WTC11 (cell line): ENCODE measurements at regions not wholly inside any gene's neighbourhood (a gene's known extent, or its start where the extent isn't known, plus 50 kb on each side); places are given as distances from the start of the nearest gene placed in this dataset.

ENCODE experiments used
- ATAC-seq: fragments of 200-7000 bp; cut with Tn5 transposase; 2 replicates; pipeline ENCODE4 v1.10.0; 2021; ENCODE audit warnings: mild to moderate bottlenecking, moderate library complexity
- CTCF ChIA-PET: fragments of 300-600 bp; sonication (Branson Sonifier 250); formaldehyde crosslinking; loops from one replicate; lab custom pipeline; 2021; ENCODE audit warnings: antibody characterized with exemption; lab: Charles Lee
- POLR2A ChIA-PET: fragments of 350-600 bp; sonication (Branson Sonifier 250); formaldehyde crosslinking; loops from one replicate; lab custom pipeline; 2021; ENCODE audit warnings: antibody characterized with exemption; lab: Charles Lee
- DNase-seq: peaks from one replicate; pipeline ENCODE4 v3.0.0; 2021; ENCODE audit warnings: low spot score
- H3K27ac Mint-ChIP-seq: 2 replicates; pipeline ENCODE4 v1.8.0; 2021; ENCODE audit warnings: mixed read lengths
- H3K27me3 Mint-ChIP-seq: 2 replicates; pipeline ENCODE4 v1.8.0; 2021; ENCODE audit warnings: low read depth, mild to moderate bottlenecking, moderate library complexity, mixed read lengths
- H3K36me3 Mint-ChIP-seq: 2 replicates; pipeline ENCODE4 v1.8.0; 2021; ENCODE audit warnings: mixed read lengths
- H3K4me1 Mint-ChIP-seq: 2 replicates; pipeline ENCODE4 v1.8.0; 2022; ENCODE audit warnings: mixed read lengths
- H3K4me3 Mint-ChIP-seq: 2 replicates; pipeline ENCODE4 v1.8.0; 2021; ENCODE audit warnings: mild to moderate bottlenecking, moderate library complexity, mixed read lengths
- H3K9me3 Mint-ChIP-seq: 2 replicates; pipeline ENCODE4 v1.8.0; 2021; ENCODE audit warnings: mixed read lengths
- CREM ChIP-seq: sonication (generic); formaldehyde crosslinking; IDR thresholded peaks from 2 replicates; pipeline ENCODE4 v1.8.1; 2022; ENCODE audit warnings: mild to moderate bottlenecking, missing genetic modification reagents, moderate library complexity
- EMX1 ChIP-seq: fragments of 250-450 bp; sonication (Bioruptor Pico); IDR thresholded peaks from 2 replicates; pipeline ENCODE4 v1.8.0; 2021; ENCODE audit warnings: mild to moderate bottlenecking
- GRHL2 ChIP-seq: fragments of 250-450 bp; sonication (Bioruptor Pico); IDR thresholded peaks from 2 replicates; pipeline ENCODE4 v1.8.0; 2022; ENCODE audit warnings: mild to moderate bottlenecking, moderate library complexity; ENCODE audit not compliant: insufficient replicate concordance, severe bottlenecking
- JAZF1 ChIP-seq: fragments of 250-450 bp; sonication (Bioruptor Pico); IDR thresholded peaks from 2 replicates; pipeline ENCODE4 v1.9.0; 2021; ENCODE audit warnings: moderate library complexity, mild to moderate bottlenecking, inconsistent platforms
- JUN ChIP-seq: sonication (generic); formaldehyde crosslinking; IDR thresholded peaks from 2 replicates; pipeline ENCODE4 v1.8.0; 2023; ENCODE audit warnings: mild to moderate bottlenecking, missing genetic modification reagents
- MYBL2 ChIP-seq: sonication (generic); formaldehyde crosslinking; IDR thresholded peaks from 2 replicates; pipeline ENCODE4 v1.8.1; 2023; ENCODE audit warnings: mild to moderate bottlenecking, moderate library complexity, missing genetic modification reagents
- PRRX2 ChIP-seq: fragments of 250-450 bp; sonication (Bioruptor Pico); IDR thresholded peaks from 2 replicates; pipeline ENCODE4 v1.8.0; 2021; ENCODE audit warnings: mild to moderate bottlenecking
- RELA ChIP-seq: sonication (generic); formaldehyde crosslinking; IDR thresholded peaks from 2 replicates; pipeline ENCODE4 v1.8.1; 2022; ENCODE audit warnings: missing genetic modification reagents, mild to moderate bottlenecking, borderline replicate concordance
- SOX15 ChIP-seq: fragments of 250-450 bp; sonication (Bioruptor Pico); IDR thresholded peaks from 2 replicates; pipeline ENCODE4 v1.9.0; 2021; ENCODE audit warnings: mild to moderate bottlenecking
- TCF7 ChIP-seq: sonication (generic); formaldehyde crosslinking; IDR thresholded peaks from 2 replicates; pipeline ENCODE4 v1.8.0; 2022; ENCODE audit warnings: mild to moderate bottlenecking, low read depth, missing genetic modification reagents, moderate library complexity
- TEAD1 ChIP-seq: sonication (generic); formaldehyde crosslinking; IDR thresholded peaks from 2 replicates; pipeline ENCODE4 v1.8.0; 2022; ENCODE audit warnings: mild to moderate bottlenecking, missing genetic modification reagents
- ZBTB21 ChIP-seq: sonication (generic); formaldehyde crosslinking; IDR thresholded peaks from 2 replicates; pipeline ENCODE4 v1.8.1; 2023; ENCODE audit warnings: mild to moderate bottlenecking, missing genetic modification reagents, borderline replicate concordance
- ZNF121 ChIP-seq: sonication (generic); formaldehyde crosslinking; IDR thresholded peaks from 2 replicates; pipeline ENCODE4 v1.8.0; 2023; ENCODE audit warnings: missing genetic modification reagents
- ZNF232 ChIP-seq: sonication (generic); formaldehyde crosslinking; IDR thresholded peaks from 2 replicates; pipeline ENCODE4 v1.8.0; 2022; ENCODE audit warnings: mild to moderate bottlenecking, missing genetic modification reagents
- ZNF396 ChIP-seq: fragments of 250-450 bp; sonication (Bioruptor Pico); IDR thresholded peaks from 2 replicates; pipeline ENCODE4 v1.8.0; 2021; ENCODE audit warnings: mild to moderate bottlenecking, moderate library complexity, borderline replicate concordance
- ZNF416 ChIP-seq: fragments of 250-450 bp; sonication (Bioruptor Pico); IDR thresholded peaks from 2 replicates; pipeline ENCODE4 v1.9.0; 2021; ENCODE audit warnings: mild to moderate bottlenecking, inconsistent platforms
- TF ChIP-seq, protein P1 (sequence below): sonication (generic); formaldehyde crosslinking; IDR thresholded peaks from 2 replicates; pipeline ENCODE4 v1.8.1; 2022; ENCODE audit warnings: missing genetic modification reagents, borderline replicate concordance
- TF ChIP-seq, protein P2 (sequence below): fragments of 250-450 bp; sonication (Bioruptor Pico); conservative IDR thresholded peaks from 2 replicates; pipeline ENCODE4 v1.9.0; 2021; ENCODE audit warnings: mild to moderate bottlenecking
- TF ChIP-seq, protein P3 (sequence below): fragments of 250-450 bp; sonication (Bioruptor Pico); IDR thresholded peaks from 2 replicates; pipeline ENCODE4 v1.9.0; 2021; ENCODE audit warnings: mild to moderate bottlenecking, borderline replicate concordance
- TF ChIP-seq, protein P4 (sequence below): fragments of 250-450 bp; sonication (Bioruptor Pico); IDR thresholded peaks from 2 replicates; pipeline ENCODE4 v2.1.2; 2022; ENCODE audit warnings: mild to moderate bottlenecking, moderate library complexity

DNA sequence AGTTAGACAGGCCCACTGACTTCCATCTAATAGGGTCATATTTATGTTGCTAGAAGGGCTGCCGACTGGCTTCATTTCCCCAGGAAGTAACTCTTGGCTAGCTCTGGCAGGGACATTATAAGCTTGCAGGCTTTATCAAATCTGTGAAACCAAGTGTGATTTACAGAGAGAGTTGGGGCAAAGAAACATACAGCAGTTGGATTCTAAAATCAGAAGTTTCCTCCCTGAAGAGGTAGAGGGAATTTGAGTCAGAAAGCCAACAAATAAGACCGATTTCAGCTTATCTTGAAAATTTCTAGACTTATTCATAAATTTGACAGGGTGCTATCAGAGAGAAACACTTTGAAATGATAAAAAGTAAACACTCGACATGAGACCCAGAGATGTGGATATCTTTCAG is 407.8 kb downstream of the OLFM4 start:
- Mint-ChIP-seq H3K27me3 (no peaks in the 10 kb centered on the region), H3K4me3 (no peak overlapping the region), H3K36me3 (peaks cover 19% of the 10 kb centered on the region), H3K9me3 (peaks cover 25% of the 10 kb centered on the region), H3K27ac (no peak overlapping the region), H3K4me1 (no peaks in the 10 kb centered on the region)
- ChIA-PET CTCF (no interaction called here), POLR2A (no interaction called here)
- TF ChIP-seq ZBTB21 (CRISPR knock-in tag), result no peak
- TF ChIP-seq TCF7 (CRISPR knock-in tag), result no peak
- TF ChIP-seq, protein P1, sequence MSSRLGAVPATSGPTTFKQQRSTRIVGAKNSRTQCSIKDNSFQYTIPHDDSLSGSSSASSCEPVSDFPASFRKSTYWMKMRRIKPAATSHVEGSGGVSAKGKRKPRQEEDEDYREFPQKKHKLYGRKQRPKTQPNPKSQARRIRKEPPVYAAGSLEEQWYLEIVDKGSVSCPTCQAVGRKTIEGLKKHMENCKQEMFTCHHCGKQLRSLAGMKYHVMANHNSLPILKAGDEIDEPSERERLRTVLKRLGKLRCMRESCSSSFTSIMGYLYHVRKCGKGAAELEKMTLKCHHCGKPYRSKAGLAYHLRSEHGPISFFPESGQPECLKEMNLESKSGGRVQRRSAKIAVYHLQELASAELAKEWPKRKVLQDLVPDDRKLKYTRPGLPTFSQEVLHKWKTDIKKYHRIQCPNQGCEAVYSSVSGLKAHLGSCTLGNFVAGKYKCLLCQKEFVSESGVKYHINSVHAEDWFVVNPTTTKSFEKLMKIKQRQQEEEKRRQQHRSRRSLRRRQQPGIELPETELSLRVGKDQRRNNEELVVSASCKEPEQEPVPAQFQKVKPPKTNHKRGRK (CRISPR knock-in tag), result no peak
- TF ChIP-seq CREM, result no peak
- no peak for TF ChIP-seq GRHL2
- TF ChIP-seq JUN (CRISPR knock-in tag), result no peak
- TF ChIP-seq EMX1 (CRISPR knock-in tag), result no peak
- no peak for TF ChIP-seq ZNF232 (CRISPR knock-in tag)
- no peak for TF ChIP-seq ZNF121 (CRISPR knock-in tag)
- no peak for TF ChIP-seq ZNF396
- TF ChIP-seq, protein P2, sequence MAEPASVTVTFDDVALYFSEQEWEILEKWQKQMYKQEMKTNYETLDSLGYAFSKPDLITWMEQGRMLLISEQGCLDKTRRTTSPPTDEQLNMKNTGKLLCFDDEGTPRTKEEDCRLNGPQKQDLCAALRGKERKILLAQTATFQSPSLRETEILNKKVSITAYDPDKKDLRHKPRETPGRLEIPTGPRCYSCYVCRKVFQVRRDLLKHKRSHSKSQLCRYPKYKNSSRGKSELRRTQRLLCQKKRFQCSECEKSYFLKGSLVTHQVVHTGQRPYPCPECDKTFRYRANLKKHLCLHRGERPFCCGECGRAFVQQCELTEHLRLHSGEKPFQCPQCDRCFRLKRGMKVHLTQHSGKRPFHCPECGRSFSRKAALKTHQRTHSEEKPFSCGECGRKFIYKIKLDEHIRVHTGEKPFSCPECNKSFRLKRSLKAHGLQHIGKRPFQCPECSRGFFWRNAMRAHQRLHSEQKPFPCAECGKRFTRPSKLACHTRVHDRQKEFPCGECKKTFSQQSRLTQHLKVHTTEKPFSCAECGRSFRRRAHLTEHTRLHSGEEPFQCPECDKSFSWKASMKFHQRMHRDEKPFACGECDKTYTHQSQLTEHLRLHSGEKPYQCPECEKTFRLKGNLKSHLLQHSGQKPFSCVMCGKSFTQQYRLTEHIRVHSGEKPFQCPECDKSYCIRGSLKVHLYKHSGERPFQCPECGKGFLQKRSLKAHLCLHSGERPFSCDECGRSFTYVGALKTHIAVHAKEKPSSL (CRISPR knock-in tag), result no peak
- TF ChIP-seq JAZF1 (CRISPR knock-in tag), result no peak
- TF ChIP-seq, protein P3, sequence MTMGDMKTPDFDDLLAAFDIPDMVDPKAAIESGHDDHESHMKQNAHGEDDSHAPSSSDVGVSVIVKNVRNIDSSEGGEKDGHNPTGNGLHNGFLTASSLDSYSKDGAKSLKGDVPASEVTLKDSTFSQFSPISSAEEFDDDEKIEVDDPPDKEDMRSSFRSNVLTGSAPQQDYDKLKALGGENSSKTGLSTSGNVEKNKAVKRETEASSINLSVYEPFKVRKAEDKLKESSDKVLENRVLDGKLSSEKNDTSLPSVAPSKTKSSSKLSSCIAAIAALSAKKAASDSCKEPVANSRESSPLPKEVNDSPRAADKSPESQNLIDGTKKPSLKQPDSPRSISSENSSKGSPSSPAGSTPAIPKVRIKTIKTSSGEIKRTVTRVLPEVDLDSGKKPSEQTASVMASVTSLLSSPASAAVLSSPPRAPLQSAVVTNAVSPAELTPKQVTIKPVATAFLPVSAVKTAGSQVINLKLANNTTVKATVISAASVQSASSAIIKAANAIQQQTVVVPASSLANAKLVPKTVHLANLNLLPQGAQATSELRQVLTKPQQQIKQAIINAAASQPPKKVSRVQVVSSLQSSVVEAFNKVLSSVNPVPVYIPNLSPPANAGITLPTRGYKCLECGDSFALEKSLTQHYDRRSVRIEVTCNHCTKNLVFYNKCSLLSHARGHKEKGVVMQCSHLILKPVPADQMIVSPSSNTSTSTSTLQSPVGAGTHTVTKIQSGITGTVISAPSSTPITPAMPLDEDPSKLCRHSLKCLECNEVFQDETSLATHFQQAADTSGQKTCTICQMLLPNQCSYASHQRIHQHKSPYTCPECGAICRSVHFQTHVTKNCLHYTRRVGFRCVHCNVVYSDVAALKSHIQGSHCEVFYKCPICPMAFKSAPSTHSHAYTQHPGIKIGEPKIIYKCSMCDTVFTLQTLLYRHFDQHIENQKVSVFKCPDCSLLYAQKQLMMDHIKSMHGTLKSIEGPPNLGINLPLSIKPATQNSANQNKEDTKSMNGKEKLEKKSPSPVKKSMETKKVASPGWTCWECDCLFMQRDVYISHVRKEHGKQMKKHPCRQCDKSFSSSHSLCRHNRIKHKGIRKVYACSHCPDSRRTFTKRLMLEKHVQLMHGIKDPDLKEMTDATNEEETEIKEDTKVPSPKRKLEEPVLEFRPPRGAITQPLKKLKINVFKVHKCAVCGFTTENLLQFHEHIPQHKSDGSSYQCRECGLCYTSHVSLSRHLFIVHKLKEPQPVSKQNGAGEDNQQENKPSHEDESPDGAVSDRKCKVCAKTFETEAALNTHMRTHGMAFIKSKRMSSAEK (CRISPR knock-in tag), result no peak
- no peak for TF ChIP-seq ZNF416 (CRISPR knock-in tag)
- no peak for TF ChIP-seq PRRX2 (CRISPR knock-in tag)
- TF ChIP-seq SOX15 (CRISPR knock-in tag), result no peak
- no peak for TF ChIP-seq MYBL2 (CRISPR knock-in tag)
- TF ChIP-seq, protein P4, sequence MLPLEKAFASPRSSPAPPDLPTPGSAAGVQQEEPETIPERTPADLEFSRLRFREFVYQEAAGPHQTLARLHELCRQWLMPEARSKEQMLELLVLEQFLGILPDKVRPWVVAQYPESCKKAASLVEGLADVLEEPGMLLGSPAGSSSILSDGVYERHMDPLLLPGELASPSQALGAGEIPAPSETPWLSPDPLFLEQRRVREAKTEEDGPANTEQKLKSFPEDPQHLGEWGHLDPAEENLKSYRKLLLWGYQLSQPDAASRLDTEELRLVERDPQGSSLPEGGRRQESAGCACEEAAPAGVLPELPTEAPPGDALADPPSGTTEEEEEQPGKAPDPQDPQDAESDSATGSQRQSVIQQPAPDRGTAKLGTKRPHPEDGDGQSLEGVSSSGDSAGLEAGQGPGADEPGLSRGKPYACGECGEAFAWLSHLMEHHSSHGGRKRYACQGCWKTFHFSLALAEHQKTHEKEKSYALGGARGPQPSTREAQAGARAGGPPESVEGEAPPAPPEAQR (CRISPR knock-in tag), result no peak
- no peak for TF ChIP-seq TEAD1 (CRISPR knock-in tag)
- no peak for TF ChIP-seq RELA (CRISPR knock-in tag)
- no peak for ATAC-seq
- DNase-seq, result no peak
